HG02884 (cell line): ENCODE measurements at regions not wholly inside any gene's neighbourhood (a gene's known extent, or its start where the extent isn't known, plus 50 kb on each side); places are given as distances from the start of the nearest gene placed in this dataset.

ENCODE experiments used
- ATAC-seq: cut with Tn5 transposase; IDR thresholded peaks from one replicate; pipeline ENCODE4 v1.9.1; 2021; ENCODE audit warnings: mild to moderate bottlenecking, moderate library complexity; ENCODE audit not compliant: unreplicated experiment

DNA sequence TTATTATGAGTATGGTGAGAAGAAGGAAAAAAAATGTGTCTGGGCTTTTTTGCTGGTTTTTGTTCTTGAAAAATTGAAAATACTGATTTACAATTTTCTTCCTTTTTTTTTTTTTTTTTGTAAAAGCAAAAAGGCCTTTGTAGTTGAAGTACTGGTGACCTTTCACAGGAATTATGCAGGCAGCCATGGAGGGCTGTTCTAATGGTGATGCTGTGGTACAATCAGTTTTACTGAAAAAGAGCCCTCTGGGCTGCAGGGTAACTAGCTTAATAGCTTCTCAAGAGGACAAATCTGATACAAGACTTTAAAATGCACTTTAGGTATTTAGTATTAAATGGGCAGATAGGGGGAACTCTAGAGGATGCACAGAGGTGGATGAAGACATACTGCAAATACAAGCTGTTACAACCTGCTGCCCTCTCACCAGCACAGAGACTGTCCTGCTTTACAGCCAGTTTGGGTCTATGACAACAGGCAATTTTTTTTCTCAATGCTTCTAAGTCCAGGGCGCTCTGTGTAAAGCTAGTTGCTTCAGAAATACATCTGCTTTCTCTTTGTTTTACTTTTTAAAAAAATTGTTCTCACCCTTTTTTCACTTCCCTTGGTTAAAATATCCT lies 61.6 kb upstream of the HS3ST5 start:
- no peak for ATAC-seq

DNA sequence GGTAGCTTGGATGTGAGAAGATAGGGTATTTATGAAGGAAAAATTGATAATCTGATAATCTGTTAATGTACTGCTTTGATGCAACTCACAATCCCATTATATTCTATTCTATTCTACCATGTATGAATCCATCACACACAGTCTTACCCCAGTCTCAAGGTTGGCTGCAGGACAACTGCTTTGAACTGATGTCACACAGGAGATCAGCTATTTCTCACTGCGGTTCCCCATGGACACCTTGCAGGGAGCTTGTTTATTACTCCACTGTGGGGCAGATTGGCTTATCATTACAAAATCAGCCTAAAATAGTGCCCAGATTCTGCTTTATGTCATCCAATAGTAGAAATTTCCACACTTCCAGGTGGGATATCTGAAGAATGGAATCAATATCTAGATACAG lies 61.0 kb upstream of the HS3ST5 start:
- ATAC-seq, result no peak

DNA sequence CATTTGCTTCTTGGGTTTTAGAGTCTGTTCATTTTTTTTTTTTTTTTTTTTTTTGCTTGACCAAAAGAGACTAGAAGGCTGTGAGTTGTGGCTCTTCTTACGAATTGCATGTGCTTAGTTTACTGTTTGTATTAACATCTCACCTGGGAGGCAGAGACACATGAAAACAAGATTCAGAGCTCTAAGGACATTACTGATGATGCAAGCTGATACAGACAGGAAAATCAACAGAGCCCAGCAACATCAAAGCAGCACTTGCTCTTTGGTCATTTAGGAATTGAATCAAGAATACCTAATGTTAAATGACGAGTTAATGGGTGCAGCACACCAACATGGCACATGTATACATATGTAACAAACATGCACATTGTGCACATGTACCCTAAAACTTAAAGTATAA lies 55.7 kb upstream of the HS3ST5 start:
- ATAC-seq, result no peak
